HEK293 (cell line): ENCODE measurements at regions not wholly inside any gene's neighbourhood (a gene's known extent, or its start where the extent isn't known, plus 50 kb on each side); places are given as distances from the start of the nearest gene placed in this dataset.

ENCODE experiments used
- BCL11B ChIP-seq: fragments of 450-650 bp; formaldehyde crosslinking; IDR thresholded peaks from 2 replicates; pipeline ENCODE4 v1.5.1; 2016; ENCODE audit warnings: low read depth, missing biosample characterization, missing genetic modification characterization
- EGR2 ChIP-seq: fragments of 450-650 bp; formaldehyde crosslinking; IDR thresholded peaks from 2 replicates; pipeline ENCODE4 v1.5.1; 2016; ENCODE audit warnings: low read depth, missing biosample characterization, missing genetic modification characterization
- FEZF1 ChIP-seq: fragments of 450-650 bp; formaldehyde crosslinking; IDR thresholded peaks from 2 replicates; pipeline ENCODE4 v1.5.1; 2016; ENCODE audit warnings: missing biosample characterization, missing genetic modification characterization
- GLIS2 ChIP-seq: fragments of 450-650 bp; formaldehyde crosslinking; IDR thresholded peaks from 2 replicates; pipeline ENCODE4 v1.5.1; 2016; ENCODE audit warnings: missing biosample characterization, missing genetic modification characterization
- MZF1 ChIP-seq: fragments of 450-650 bp; formaldehyde crosslinking; IDR thresholded peaks from 2 replicates; pipeline ENCODE4 v1.5.1; 2017; ENCODE audit warnings: missing biosample characterization, missing genetic modification characterization, borderline replicate concordance
- SCRT2 ChIP-seq: fragments of 450-650 bp; formaldehyde crosslinking; IDR thresholded peaks from 2 replicates; pipeline ENCODE4 v1.5.1; 2016; ENCODE audit warnings: missing biosample characterization, missing genetic modification characterization
- SP7 ChIP-seq: fragments of 450-650 bp; formaldehyde crosslinking; IDR thresholded peaks from 2 replicates; pipeline ENCODE4 v1.5.1; 2016; ENCODE audit warnings: missing biosample characterization, missing genetic modification characterization
- TRIM28 ChIP-seq: IDR thresholded peaks from 2 replicates; pipeline ENCODE4 v1.6.1; 2011; ENCODE audit warnings: low read length, control low read depth, borderline replicate concordance
- ZBTB21 ChIP-seq: fragments of 450-650 bp; formaldehyde crosslinking; IDR thresholded peaks from 2 replicates; pipeline ENCODE4 v1.5.1; 2017; ENCODE audit warnings: missing biosample characterization, missing genetic modification characterization
- ZFP41 ChIP-seq: fragments of 450-650 bp; formaldehyde crosslinking; IDR thresholded peaks from 2 replicates; pipeline ENCODE4 v1.5.1; 2016; ENCODE audit warnings: missing biosample characterization, missing genetic modification characterization, borderline replicate concordance
- ZFP69B ChIP-seq: fragments of 450-650 bp; formaldehyde crosslinking; IDR thresholded peaks from 2 replicates; pipeline ENCODE4 v1.5.1; 2016; ENCODE audit warnings: missing biosample characterization, missing genetic modification characterization
- ZNF132 ChIP-seq: fragments of 450-650 bp; formaldehyde crosslinking; IDR thresholded peaks from 2 replicates; pipeline ENCODE4 v1.5.1; 2017; ENCODE audit warnings: missing biosample characterization, missing genetic modification characterization, borderline replicate concordance
- ZNF138 ChIP-seq: fragments of 450-650 bp; formaldehyde crosslinking; IDR thresholded peaks from 2 replicates; pipeline ENCODE4 v1.5.1; 2016; ENCODE audit warnings: missing biosample characterization, missing genetic modification characterization, borderline replicate concordance
- ZNF157 ChIP-seq: fragments of 450-650 bp; formaldehyde crosslinking; IDR thresholded peaks from 2 replicates; pipeline ENCODE4 v1.5.1; 2016; ENCODE audit warnings: missing biosample characterization, missing genetic modification characterization
- ZNF16 ChIP-seq: fragments of 450-650 bp; formaldehyde crosslinking; IDR thresholded peaks from 2 replicates; pipeline ENCODE4 v1.5.1; 2016; ENCODE audit warnings: low read depth, missing biosample characterization, missing genetic modification characterization
- ZNF174 ChIP-seq: fragments of 450-650 bp; formaldehyde crosslinking; IDR thresholded peaks from 2 replicates; pipeline ENCODE4 v1.5.0; 2017; ENCODE audit warnings: missing biosample characterization, mild to moderate bottlenecking, missing genetic modification characterization
- ZNF175 ChIP-seq: fragments of 450-650 bp; formaldehyde crosslinking; IDR thresholded peaks from 2 replicates; pipeline ENCODE4 v1.5.1; 2016; ENCODE audit warnings: missing biosample characterization, missing genetic modification characterization
- ZNF214 ChIP-seq: fragments of 450-650 bp; formaldehyde crosslinking; IDR thresholded peaks from 2 replicates; pipeline ENCODE4 v1.5.1; 2017; ENCODE audit warnings: missing biosample characterization, mild to moderate bottlenecking, missing genetic modification characterization, borderline replicate concordance
- ZNF23 ChIP-seq: fragments of 450-650 bp; formaldehyde crosslinking; IDR thresholded peaks from 2 replicates; pipeline ENCODE4 v1.5.1; 2016; ENCODE audit warnings: missing biosample characterization, missing genetic modification characterization, borderline replicate concordance
- ZNF239 ChIP-seq: fragments of 450-650 bp; formaldehyde crosslinking; IDR thresholded peaks from 2 replicates; pipeline ENCODE4 v1.5.1; 2016; ENCODE audit warnings: missing biosample characterization, missing genetic modification characterization
- ZNF266 ChIP-seq: fragments of 450-650 bp; formaldehyde crosslinking; IDR thresholded peaks from 2 replicates; pipeline ENCODE4 v1.5.1; 2016; ENCODE audit warnings: missing biosample characterization, missing genetic modification characterization, low read depth
- ZNF350 ChIP-seq: fragments of 450-650 bp; formaldehyde crosslinking; IDR thresholded peaks from 2 replicates; pipeline ENCODE4 v1.5.0; 2017; ENCODE audit warnings: missing biosample characterization, mild to moderate bottlenecking, missing genetic modification characterization
- ZNF416 ChIP-seq: fragments of 450-650 bp; formaldehyde crosslinking; IDR thresholded peaks from 2 replicates; pipeline ENCODE4 v1.5.1; 2016; ENCODE audit warnings: missing biosample characterization, missing genetic modification characterization
- ZNF473 ChIP-seq: fragments of 450-650 bp; formaldehyde crosslinking; IDR thresholded peaks from 2 replicates; pipeline ENCODE4 v1.5.1; 2017; ENCODE audit warnings: missing biosample characterization, missing genetic modification characterization
- ZNF529 ChIP-seq: fragments of 450-650 bp; formaldehyde crosslinking; IDR thresholded peaks from 2 replicates; pipeline ENCODE4 v1.5.1; 2017; ENCODE audit warnings: missing genetic modification characterization, missing biosample characterization; ENCODE audit not compliant: insufficient replicate concordance
- ZNF548 ChIP-seq: fragments of 450-650 bp; formaldehyde crosslinking; IDR thresholded peaks from 2 replicates; pipeline ENCODE4 v1.5.1; 2016; ENCODE audit warnings: missing biosample characterization, missing genetic modification characterization
- ZNF585B ChIP-seq: fragments of 450-650 bp; formaldehyde crosslinking; IDR thresholded peaks from 2 replicates; pipeline ENCODE4 v1.5.1; 2016; ENCODE audit warnings: missing biosample characterization, missing genetic modification characterization
- ZNF629 ChIP-seq: fragments of 450-650 bp; formaldehyde crosslinking; IDR thresholded peaks from 2 replicates; pipeline ENCODE4 v1.5.1; 2017; ENCODE audit warnings: missing biosample characterization, missing genetic modification characterization
- ZNF660 ChIP-seq: fragments of 450-650 bp; IDR thresholded peaks from 2 replicates; pipeline ENCODE4 v1.5.1; 2018; ENCODE audit warnings: missing biosample characterization, mild to moderate bottlenecking, missing genetic modification characterization
- ZNF704 ChIP-seq: fragments of 450-650 bp; formaldehyde crosslinking; IDR thresholded peaks from 2 replicates; pipeline ENCODE4 v1.5.1; 2016; ENCODE audit warnings: missing biosample characterization, missing genetic modification characterization
- ZNF776 ChIP-seq: fragments of 450-650 bp; formaldehyde crosslinking; IDR thresholded peaks from 2 replicates; pipeline ENCODE4 v1.5.0; 2017; ENCODE audit warnings: missing biosample characterization, missing genetic modification characterization, borderline replicate concordance
- ZSCAN16 ChIP-seq: fragments of 450-650 bp; formaldehyde crosslinking; IDR thresholded peaks from 2 replicates; pipeline ENCODE4 v1.5.1; 2016; ENCODE audit warnings: missing biosample characterization, missing genetic modification characterization
- ZSCAN30 ChIP-seq: fragments of 450-650 bp; IDR thresholded peaks from 2 replicates; pipeline ENCODE4 v1.5.1; 2018; ENCODE audit warnings: missing biosample characterization, mild to moderate bottlenecking, missing genetic modification characterization, moderate library complexity
- ZSCAN5A ChIP-seq: fragments of 450-650 bp; formaldehyde crosslinking; IDR thresholded peaks from 2 replicates; pipeline ENCODE4 v1.5.1; 2016; ENCODE audit warnings: missing biosample characterization, missing genetic modification characterization
- TF ChIP-seq, protein P1 (sequence below): fragments of 450-650 bp; formaldehyde crosslinking; IDR thresholded peaks from 2 replicates; pipeline ENCODE4 v1.5.1; 2016; ENCODE audit warnings: missing biosample characterization, missing genetic modification characterization
- TF ChIP-seq, protein P2 (sequence below): fragments of 450-650 bp; formaldehyde crosslinking; IDR thresholded peaks from 2 replicates; pipeline ENCODE4 v1.5.1; 2016; ENCODE audit warnings: missing biosample characterization, missing genetic modification characterization
- TF ChIP-seq, protein P3 (sequence below): fragments of 450-650 bp; formaldehyde crosslinking; IDR thresholded peaks from 2 replicates; pipeline ENCODE4 v1.5.1; 2017; ENCODE audit warnings: missing biosample characterization, missing genetic modification characterization

GRCh38 chr6:27553123-27553904, 80.4 kb upstream of the ZNF184 start (continued):
- TF ChIP-seq ZSCAN30 (tag by site-specific recombination): peak; percentile 84
- TF ChIP-seq SP7 (tag by site-specific recombination): peak; percentile 86
- no peak for TF ChIP-seq ZNF548 (tag by site-specific recombination)
- no peak for TF ChIP-seq EGR2 (tag by site-specific recombination)
- TF ChIP-seq FEZF1: no peak
- TF ChIP-seq ZNF704: no peak
- TF ChIP-seq ZSCAN5A (tag by site-specific recombination): 0 out of 2 replicates have a peak, but pooled peaks have one; percentile 66
- peak; percentile 96 for TF ChIP-seq ZNF660 (tag by site-specific recombination)
- TF ChIP-seq ZNF416 (tag by site-specific recombination): no peak
- peak; percentile 70; the same call in 1 of the 2 replicates for TF ChIP-seq MZF1 (tag by site-specific recombination)
- no peak for TF ChIP-seq ZNF175 (tag by site-specific recombination)
- no peak for TF ChIP-seq ZNF16 (tag by site-specific recombination)
- TF ChIP-seq ZNF214 (tag by site-specific recombination): 0 out of 2 replicates have a peak, but pooled peaks have one; percentile 12
- TF ChIP-seq, protein P1, sequence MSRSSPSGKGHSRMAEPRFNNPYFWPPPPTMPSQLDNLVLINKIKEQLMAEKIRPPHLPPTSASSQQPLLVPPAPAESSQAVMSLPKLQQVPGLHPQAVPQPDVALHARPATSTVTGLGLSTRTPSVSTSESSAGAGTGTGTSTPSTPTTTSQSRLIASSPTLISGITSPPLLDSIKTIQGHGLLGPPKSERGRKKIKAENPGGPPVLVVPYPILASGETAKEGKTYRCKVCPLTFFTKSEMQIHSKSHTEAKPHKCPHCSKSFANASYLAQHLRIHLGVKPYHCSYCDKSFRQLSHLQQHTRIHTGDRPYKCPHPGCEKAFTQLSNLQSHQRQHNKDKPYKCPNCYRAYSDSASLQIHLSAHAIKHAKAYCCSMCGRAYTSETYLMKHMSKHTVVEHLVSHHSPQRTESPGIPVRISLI (tag by site-specific recombination): 0 out of 2 replicates have a peak, but pooled peaks have one; percentile 18
- TF ChIP-seq ZSCAN16 (tag by site-specific recombination): no peak
- TF ChIP-seq, protein P2, sequence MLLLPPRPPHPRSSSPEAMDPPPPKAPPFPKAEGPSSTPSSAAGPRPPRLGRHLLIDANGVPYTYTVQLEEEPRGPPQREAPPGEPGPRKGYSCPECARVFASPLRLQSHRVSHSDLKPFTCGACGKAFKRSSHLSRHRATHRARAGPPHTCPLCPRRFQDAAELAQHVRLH (tag by site-specific recombination): peak; percentile 95
- TF ChIP-seq ZNF776 (tag by site-specific recombination): no peak
- TF ChIP-seq ZNF239: peak; percentile 46; the same call in 1 of the 2 replicates
- TF ChIP-seq ZNF529 (tag by site-specific recombination): no peak
- no peak for TF ChIP-seq ZNF350
- TF ChIP-seq ZNF473 (tag by site-specific recombination): no peak
- TF ChIP-seq BCL11B (tag by site-specific recombination): peak; percentile 60; the same call in 1 of the 2 replicates
- TF ChIP-seq ZNF266 (tag by site-specific recombination): no peak
- TF ChIP-seq ZNF585B (tag by site-specific recombination): no peak
- no peak for TF ChIP-seq ZNF157 (tag by site-specific recombination)
- TF ChIP-seq ZNF629 (tag by site-specific recombination): peak; percentile 99
- peak; percentile 98 for TF ChIP-seq ZBTB21 (tag by site-specific recombination)
- peak; percentile 97 for TF ChIP-seq TRIM28
- no peak for TF ChIP-seq ZNF138 (tag by site-specific recombination)
- TF ChIP-seq ZNF132 (tag by site-specific recombination): no peak
- TF ChIP-seq ZFP41 (tag by site-specific recombination): no peak
- TF ChIP-seq, protein P3, sequence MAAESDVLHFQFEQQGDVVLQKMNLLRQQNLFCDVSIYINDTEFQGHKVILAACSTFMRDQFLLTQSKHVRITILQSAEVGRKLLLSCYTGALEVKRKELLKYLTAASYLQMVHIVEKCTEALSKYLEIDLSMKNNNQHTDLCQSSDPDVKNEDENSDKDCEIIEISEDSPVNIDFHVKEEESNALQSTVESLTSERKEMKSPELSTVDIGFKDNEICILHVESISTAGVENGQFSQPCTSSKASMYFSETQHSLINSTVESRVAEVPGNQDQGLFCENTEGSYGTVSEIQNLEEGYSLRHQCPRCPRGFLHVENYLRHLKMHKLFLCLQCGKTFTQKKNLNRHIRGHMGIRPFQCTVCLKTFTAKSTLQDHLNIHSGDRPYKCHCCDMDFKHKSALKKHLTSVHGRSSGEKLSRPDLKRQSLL (tag by site-specific recombination): peak; percentile 76; the same call in 1 of the 2 replicates
- TF ChIP-seq SCRT2: peak; percentile 62; the same call in 1 of the 2 replicates
- no peak for TF ChIP-seq ZNF23 (tag by site-specific recombination)
- peak; percentile 72 for TF ChIP-seq ZFP69B (tag by site-specific recombination)
- peak; percentile 50; the same call in 1 of the 2 replicates for TF ChIP-seq GLIS2
- TF ChIP-seq ZNF174 (tag by site-specific recombination): no peak
